GM10266 (cell line): ENCODE measurements at regions not wholly inside any gene's neighbourhood (a gene's known extent, or its start where the extent isn't known, plus 50 kb on each side); places are given as distances from the start of the nearest gene placed in this dataset.
"Not testable (repeated sequence)": the region's sequence is repeated elsewhere in the genome, so short reads cannot be mapped to it uniquely, and the experiment has no call there.

ENCODE experiments used
- DNase-seq: peaks from one replicate; pipeline ENCODE4 v3.0.0; 2012; ENCODE audit errors: extremely low spot score
- TF ChIP-seq, protein P1 (sequence below): IDR thresholded peaks from 2 replicates; pipeline ENCODE4 v1.5.1; 2012; ENCODE audit warnings: mild to moderate bottlenecking, low read depth; ENCODE audit not compliant: control insufficient read depth, insufficient read depth; ENCODE audit errors: missing control alignments

DNA sequence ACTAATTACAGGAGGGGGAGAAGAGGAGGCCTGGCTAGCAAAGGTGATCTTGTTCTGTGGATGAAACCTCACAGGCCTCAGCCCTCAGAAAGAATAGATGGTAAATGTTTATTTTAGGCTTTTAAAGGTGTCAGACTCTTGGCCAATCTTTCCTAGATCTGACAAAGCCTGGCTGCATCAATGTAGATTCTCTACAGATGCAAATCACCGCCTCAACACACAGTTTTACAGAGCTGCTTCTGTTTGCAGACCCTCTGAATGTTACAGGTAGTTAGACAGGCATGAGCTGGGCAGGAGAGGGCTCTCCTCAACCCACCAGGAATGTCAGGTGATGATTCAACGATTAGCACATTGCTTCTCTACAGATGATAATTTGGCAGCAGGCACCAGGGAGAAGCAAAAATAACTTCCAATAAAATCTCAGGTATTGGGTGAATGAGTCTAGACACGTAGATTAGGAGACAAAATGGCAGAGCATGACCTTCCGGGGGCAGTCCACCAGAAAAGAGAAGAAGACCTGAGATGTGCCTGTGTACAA is 105.4 kb upstream of the VANGL1 start:
- TF ChIP-seq, protein P1, sequence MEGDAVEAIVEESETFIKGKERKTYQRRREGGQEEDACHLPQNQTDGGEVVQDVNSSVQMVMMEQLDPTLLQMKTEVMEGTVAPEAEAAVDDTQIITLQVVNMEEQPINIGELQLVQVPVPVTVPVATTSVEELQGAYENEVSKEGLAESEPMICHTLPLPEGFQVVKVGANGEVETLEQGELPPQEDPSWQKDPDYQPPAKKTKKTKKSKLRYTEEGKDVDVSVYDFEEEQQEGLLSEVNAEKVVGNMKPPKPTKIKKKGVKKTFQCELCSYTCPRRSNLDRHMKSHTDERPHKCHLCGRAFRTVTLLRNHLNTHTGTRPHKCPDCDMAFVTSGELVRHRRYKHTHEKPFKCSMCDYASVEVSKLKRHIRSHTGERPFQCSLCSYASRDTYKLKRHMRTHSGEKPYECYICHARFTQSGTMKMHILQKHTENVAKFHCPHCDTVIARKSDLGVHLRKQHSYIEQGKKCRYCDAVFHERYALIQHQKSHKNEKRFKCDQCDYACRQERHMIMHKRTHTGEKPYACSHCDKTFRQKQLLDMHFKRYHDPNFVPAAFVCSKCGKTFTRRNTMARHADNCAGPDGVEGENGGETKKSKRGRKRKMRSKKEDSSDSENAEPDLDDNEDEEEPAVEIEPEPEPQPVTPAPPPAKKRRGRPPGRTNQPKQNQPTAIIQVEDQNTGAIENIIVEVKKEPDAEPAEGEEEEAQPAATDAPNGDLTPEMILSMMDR, result no peak
- DNase-seq, result no peak

DNA sequence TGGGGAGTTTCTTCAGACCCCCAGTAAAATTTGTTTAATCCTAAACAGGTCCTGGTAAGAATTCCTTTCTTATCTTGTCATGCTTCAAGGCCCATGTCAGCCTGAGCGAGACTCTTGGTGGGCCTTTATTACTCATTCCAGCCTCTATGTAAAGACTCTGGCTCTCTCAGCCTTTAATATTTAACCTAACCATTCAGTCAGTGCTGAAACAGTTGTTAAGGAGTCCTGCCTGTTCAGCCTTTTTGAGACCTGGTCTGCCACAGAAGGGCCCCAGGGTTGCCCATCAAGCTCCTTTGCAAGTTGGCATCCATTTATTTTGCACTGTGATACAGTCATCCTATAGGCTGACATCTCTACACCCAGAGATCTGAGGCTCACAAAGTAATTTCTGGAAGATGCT is 107.7 kb upstream of the VANGL1 start:
- no peak for DNase-seq
- TF ChIP-seq, protein P1, result no peak

DNA sequence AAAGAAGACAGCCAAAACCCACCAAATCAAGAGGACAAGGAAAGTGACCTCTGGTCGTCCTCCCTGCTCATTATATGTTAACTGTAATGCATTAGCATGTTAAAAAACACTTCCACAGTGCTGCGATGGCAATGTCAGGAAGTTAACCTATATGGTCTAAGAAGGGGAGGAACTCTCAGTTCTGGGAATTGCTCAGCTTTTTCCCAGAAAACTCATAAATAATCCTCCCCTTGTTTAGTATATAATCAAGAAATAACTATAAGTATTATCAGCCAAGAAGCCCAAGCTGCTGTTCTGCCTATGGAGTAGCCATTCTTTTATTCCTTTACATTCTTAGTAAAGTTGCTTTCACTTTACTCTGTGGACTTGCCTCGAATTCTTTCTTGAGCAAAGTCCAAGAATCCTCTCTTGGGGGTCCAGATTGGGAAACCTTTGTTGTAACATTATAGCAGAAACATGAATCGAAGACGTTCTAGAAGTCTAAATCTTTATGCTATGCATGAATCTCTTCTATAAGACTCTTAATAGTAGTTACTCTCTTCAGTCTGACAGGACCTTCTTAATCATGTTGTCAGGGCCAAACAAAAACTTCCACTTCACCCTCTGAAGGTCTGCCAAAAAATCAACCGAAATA is 110.0 kb upstream of the VANGL1 start:
- no peak for DNase-seq
- TF ChIP-seq, protein P1, result no peak

DNA sequence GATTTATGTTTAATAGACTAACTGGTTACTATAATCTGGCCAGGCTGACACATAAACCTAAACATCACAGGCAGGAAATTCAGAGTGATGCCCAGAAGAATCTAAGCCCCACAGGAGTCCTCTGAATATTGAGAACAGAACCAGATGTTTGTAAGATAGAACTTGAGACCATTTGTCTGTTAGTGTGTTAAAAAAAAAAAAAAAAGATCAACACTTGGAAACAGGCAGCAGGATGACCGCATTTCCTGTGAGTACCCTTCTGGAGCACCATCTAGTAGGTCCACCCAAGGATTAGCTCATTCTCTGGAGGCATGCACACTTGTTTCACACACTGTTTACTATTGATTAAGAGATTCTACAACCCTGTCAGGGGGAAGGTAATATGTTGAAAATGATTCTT is 111.4 kb upstream of the VANGL1 start:
- TF ChIP-seq, protein P1, result no peak
- no peak for DNase-seq

DNA sequence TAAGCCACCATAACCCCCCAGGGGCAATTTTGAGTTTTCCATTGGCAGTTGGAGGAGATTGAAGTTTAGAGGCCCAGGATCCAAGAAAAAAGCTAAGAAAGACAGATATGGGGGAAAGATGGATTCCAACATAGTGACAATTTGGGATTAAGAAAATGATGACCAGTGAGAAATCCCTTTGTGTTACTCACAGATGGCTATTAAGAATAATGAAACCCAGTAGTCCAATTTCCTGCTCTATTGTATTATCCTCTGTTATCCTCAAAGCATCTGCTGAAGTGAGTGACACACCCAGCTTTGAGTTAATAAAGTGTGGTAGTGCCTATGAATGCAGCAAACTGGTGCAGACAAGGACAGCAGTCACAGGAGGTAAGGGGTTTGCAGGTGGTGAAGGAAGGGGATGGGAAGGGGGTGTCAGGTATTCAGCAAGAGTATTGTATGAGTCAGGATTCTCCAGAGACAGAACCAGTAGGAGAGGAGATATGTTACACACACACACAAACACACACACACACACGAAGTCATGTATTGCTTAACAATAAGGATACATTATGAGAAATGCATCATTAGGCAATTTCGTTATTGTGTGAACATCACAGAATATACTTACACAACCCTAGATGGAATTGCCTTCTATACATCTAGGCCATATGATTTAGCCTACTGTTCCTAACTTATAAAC is 112.4 kb upstream of the VANGL1 start:
- no peak for DNase-seq
- TF ChIP-seq, protein P1, result no peak

DNA sequence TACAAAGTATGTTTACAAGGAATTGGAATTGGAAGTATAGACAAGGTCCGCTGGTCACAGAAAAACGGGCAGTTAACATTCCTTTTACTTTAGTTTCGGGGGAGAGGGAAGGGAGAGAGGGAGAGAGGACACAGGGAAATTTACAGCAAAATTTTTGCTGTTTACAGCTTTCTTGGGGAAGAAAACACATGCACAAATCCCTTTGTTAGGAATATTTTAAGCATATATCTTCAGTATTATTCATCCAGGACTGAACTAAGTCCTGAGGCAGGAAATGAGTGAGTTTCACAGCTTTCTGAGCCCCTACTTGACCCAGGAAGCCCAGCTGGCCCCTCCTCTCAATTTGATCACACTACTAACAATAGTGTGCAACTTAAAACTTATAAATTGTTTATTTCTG is 113.4 kb upstream of the VANGL1 start:
- DNase-seq, result not testable (repeated sequence)

DNA sequence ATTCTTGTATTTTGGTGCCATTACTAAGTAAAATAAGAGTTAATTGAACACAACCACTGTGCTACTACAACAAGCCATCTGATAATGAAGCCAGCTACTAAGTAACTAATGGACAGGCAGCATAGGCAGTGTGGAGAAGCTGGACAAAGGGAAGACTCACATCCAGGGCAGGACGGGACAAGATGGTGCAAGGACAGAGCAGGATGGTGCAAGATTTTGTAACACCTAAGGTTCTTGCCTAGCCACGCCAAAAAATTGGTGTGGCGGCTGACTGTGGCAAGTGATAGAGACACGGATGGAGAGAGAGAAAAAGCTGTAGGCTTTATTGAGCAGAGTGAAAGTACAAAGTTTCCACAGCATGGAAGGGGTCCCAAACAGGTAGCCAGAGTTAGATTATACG is 114.0 kb upstream of the VANGL1 start:
- no peak for DNase-seq
- TF ChIP-seq, protein P1, result no peak
